ENCODE measurements at regions not wholly inside any gene's neighbourhood (a gene's known extent, or its start where the extent isn't known, plus 50 kb on each side); places are given as distances from the start of the nearest gene placed in this dataset.
"Not testable (repeated sequence)": the region's sequence is repeated elsewhere in the genome, so short reads cannot be mapped to it uniquely, and the experiment has no call there.

DNA sequence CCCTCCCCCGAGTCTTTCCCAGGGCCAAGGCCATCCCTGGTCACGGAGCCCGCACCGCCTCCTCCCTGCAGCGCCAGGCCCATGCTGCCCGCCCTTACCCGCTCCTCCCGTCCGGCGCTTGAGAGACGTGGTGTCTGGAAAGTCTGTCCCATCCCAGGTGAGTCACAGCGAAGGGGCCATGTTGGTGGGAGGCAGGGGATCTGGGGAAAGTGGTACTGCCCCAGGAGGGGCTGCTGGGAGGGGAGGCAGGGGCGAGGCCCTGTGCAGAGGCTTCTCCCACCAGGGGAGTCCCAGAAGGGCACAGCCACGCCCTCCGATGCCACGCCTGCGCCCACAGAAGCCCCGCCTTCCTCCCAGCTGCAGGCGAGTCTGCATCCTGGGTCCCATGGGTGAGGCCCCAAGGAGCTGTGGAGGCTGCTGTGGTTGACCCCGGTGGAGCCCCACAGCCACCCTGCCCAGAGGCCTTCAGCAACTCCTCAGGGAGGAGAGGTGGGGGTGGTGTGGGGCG is 107.0 kb upstream of the PPP1R26 start:
- no peak for DNase-seq (ENCODE audit: extremely low read depth, low read depth)

GRCh38 chr9:135373151-135373685 is 106.4 kb upstream of the PPP1R26 start:
- DNase-seq (ENCODE audit: extremely low read depth, low read depth), result no peak

DNA sequence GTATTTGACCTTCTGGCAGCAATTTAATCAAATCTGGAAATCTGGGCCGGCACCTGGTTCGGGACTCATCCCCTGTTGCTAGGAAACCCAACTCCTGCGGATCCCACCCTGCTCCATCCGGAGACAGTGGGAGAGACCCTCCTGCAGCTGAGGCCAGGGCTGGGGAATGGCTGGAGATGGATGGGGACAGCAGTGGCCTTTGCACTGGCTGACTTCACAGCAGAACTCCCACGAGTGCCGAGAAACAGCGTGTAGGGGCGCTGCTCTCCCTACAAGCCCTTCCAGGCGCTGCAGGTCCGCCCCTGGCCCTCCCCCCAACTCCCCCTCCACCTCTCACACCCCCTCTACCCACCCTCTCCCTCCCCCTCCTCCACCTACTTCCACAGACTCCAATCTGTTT is 105.8 kb upstream of the PPP1R26 start:
- no peak for DNase-seq (ENCODE audit: extremely low read depth, low read depth)

DNA sequence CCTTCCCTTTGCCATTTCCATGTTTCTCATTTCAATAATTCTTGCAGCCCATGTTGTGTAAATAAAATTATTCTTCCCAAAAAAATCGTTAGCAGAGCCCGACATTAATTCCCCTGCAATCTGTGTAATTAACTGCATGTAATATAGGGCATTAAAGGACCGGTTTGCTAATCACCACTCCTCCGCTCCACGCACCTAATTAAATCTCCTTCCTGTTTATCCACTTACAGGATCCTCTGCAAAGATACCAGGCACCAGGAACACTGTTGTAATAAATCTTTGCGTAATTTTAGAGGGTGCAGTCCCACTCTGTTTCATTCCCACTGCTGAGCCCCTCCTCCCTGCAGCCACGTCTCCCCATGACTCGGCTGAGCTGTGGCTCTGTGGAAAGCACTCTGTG is 105.0 kb upstream of the PPP1R26 start:
- no peak for DNase-seq (ENCODE audit: extremely low read depth, low read depth)

DNA sequence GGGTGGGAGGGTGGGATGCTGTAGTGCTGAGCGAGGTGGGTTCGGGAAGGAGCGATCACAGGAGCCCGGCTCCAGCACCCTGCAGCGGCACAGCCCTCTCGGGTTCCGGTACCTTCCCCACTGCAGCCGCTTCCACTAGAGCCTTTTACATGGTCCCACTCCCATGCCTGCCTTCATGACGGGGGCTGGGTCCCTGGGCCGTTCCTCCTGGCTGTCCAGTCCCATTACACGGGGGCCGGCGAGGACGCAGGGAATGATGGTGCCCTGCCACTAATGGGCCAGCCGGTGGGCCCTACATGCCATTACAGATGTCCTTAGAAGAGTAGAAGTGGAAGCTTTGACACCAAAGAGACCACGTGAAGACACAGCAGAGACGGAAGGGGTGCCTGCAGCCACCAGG is 104.6 kb upstream of the PPP1R26 start:
- DNase-seq (ENCODE audit: extremely low read depth, low read depth), result no peak

GRCh38 chr9:135376511-135377265 is 102.9 kb upstream of the PPP1R26 start:
- DNase-seq (ENCODE audit: extremely low read depth, low read depth), result no peak

DNA sequence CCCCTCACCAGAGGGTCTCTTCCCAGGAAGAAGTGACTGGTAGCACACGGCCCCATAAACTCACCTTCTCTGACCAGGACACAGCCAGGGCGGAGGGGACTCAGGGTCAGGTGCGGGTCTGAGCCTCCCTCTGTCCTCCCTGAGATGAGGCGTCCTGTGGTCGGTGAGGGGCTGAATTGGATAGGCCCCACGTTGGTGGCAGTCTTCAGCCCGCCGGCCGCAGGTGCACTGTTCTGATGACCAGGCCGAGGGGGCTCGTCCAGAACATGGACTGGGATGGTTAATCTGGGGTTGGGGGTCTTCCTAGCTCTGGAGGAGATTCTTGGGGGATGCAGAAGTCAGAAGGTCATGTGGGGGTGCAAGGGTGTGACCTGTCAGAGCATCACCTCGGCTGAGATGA is 102.2 kb upstream of the PPP1R26 start:
- DNase-seq (ENCODE audit: extremely low read depth, low read depth), result no peak

DNA sequence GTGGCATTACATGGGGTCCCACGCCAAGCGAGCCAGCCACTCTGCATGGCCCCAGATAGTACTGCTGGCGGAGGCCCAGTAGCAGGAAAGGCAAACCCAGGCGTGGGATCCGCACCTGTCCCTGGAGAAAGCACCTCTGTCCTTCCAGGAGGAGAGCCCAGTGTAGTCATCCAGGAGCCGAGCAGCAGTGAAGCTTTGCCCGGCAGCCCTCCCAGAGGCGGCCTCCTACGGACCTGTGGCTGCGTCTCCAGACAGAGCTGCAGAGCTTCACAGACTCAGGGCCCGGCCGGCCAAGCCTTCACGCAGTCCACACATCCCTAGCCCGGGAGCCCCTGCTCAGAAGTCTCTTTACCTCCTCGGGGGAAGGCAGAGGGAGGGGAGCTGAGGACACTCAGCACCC is 100.8 kb upstream of the PPP1R26 start:
- DNase-seq (ENCODE audit: extremely low read depth, low read depth), result no peak

- no peak for DNase-seq (ENCODE audit: extremely low read depth, low read depth)
Measured at GRCh38 chr9:135379540-135380267, 99.9 kb upstream of the PPP1R26 start.

- no peak for DNase-seq (ENCODE audit: extremely low read depth, low read depth)
Measured at GRCh38 chr9:135380311-135380960, 99.1 kb upstream of the PPP1R26 start.

DNA sequence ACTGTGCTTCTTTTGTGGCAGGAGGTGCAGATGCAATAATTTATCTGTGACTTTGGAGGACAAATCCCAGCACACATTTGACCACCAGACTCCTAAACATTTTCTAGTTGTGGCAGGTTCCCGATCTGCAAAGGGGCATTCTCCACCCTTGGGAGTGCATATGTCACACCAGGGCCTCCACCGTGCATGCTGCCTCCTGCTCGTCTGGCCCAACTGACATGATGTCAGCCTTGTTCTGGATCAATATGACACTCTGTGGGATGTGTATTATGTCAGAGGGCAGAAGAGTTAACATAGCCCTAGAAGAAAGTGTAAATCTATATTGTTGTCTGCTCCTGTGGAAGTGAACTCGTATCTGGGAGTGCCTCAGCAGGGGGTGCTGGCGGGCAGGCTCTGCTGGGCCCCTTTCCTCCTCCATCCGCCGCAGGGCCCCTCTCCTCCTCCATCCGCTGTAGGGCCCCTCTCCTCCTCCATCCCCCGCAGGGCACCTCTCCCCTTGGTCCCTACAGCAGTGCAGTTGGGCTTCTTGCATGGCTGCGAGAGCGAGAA is 97.7 kb upstream of the PPP1R26 start:
- no peak for DNase-seq (ENCODE audit: extremely low read depth, low read depth)

- no peak for DNase-seq (ENCODE audit: extremely low read depth, low read depth)
Measured at GRCh38 chr9:135384226-135384625, 95.4 kb upstream of the PPP1R26 start.

DNA sequence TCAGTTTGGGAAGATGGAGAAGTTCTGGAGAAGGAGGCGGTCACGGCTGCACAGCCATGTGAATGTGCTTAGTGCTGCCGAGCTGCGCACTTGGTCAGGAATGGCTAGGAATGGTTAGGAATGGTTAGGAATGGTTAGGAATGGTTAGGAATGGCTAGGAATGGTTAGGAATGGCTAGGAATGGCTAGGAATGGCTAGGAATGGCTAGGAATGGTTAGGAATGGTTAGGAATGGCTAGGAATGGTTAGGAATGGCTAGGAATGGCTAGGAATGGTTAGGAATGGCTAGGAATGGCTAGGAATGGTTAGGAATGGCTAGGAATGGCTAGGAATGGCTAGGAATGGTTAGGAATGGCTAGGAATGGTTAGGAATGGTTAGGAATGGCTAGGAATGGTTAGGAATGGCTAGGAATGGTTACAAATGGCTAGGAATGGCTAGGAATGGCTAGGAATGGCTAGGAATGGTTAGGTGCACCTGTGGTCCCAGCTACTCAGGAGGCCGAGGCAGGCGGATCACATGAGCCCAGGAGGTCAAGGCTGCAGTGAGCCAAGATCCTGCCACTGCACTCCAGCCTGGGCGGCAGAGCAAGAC is 94.7 kb upstream of the PPP1R26 start:
- DNase-seq (ENCODE audit: extremely low read depth, low read depth), result not testable (repeated sequence)

GRCh38 chr9:135385793-135386192 is 93.8 kb upstream of the PPP1R26 start:
- no peak for DNase-seq (ENCODE audit: extremely low read depth, low read depth)

GRCh38 chr9:135387976-135388375 is 91.6 kb upstream of the PPP1R26 start:
- no peak for DNase-seq (ENCODE audit: extremely low read depth, low read depth)

DNA sequence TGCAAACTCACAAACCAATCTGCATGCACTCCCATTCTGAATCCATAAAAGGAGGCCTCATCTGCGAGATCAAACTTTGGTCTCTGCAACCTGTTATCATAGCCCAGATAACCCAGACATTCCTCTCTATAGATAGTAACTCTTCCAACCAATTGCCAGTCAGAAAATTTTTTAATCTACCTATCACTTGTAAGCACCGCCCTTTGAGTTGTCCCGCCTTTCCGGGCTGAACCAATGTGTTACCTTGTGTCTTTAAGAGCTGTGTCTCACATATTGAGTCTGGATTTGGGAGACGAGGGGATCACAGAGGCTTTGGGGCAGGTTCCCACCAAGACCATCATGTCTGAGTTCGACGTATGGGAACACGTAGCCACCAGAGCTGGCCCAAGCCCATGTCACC is 91.1 kb upstream of the PPP1R26 start:
- DNase-seq (ENCODE audit: extremely low read depth, low read depth), result no peak

DNA sequence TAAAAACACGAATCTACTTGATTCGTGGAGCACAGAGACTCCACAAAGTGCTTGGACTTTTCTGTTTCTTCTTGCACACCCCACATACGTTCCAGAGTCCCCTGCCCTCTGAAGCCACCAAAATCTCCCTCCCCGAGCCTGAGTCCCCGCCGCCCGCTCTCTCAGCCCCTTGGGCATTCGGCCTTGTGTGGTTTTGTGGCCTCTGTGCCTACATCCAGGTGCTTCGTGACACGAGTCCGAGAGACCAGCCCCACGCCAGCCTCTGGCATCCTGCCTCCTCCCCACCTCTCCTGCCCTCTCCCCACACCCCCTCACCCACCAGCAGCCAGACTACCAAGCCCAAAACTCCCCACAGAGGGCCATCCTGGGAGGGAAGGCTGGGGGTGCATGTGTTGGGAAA is 87.8 kb upstream of the PPP1R26 start:
- no peak for DNase-seq (ENCODE audit: extremely low read depth, low read depth)

DNA sequence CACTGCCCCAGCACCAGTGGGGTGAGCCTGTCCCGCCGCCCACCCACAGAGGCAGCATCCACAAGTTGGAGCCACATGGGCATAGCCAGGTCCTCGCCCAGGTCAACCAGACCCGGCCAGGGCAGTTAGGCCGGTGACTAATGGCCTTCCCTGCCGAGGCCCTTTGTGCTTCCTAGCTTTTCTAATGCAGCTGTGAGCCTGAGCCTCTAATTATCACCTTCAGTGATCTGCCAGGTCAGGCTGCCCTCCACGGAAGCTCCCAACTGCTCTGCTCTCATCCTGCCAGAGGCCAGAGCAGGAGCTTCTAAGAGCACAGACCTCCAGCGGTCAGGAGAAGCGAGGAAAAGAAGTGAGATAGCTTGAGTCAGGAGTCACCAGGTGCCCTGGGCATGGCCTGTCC is 87.1 kb upstream of the PPP1R26 start:
- DNase-seq (ENCODE audit: extremely low read depth, low read depth), result no peak

DNA sequence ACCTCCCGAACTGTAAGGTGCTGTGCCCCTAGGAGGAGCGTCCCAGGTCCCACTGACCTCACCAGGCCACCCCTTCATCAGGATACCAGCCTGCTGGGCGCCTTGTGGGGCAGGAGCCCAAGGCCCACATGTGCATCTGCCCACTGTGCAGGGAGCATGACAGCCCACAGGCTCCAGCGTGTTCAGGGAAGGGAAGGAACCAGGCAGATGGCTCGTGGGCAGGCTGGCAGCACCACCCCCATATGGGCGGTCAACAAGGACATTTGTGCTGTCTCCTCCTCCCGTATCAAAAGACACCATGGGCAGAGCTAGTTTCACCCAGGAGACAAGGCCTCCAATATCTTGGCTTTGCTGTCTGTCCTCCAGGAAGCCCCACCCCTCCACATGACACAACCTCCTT is 85.5 kb upstream of the PPP1R26 start:
- no peak for DNase-seq (ENCODE audit: extremely low read depth, low read depth)

- DNase-seq (ENCODE audit: extremely low read depth, low read depth), result no peak
Measured at GRCh38 chr9:135394699-135395645, 84.6 kb upstream of the PPP1R26 start.
